HG02678 (cell line): ENCODE measurements at regions not wholly inside any gene's neighbourhood (a gene's known extent, or its start where the extent isn't known, plus 50 kb on each side); places are given as distances from the start of the nearest gene placed in this dataset.
"Not testable (repeated sequence)": the region's sequence is repeated elsewhere in the genome, so short reads cannot be mapped to it uniquely, and the experiment has no call there.

Experiments
- ATAC-seq: cut with Tn5 transposase; IDR thresholded peaks from one replicate; pipeline ENCODE4 v1.9.1; 2021; ENCODE audit warnings: mild to moderate bottlenecking, moderate library complexity; ENCODE audit not compliant: unreplicated experiment

- ATAC-seq: not testable (repeated sequence)
Observed at GRCh38 chr13:22900416-22900951, 280.3 kb upstream of the SGCG start.

DNA sequence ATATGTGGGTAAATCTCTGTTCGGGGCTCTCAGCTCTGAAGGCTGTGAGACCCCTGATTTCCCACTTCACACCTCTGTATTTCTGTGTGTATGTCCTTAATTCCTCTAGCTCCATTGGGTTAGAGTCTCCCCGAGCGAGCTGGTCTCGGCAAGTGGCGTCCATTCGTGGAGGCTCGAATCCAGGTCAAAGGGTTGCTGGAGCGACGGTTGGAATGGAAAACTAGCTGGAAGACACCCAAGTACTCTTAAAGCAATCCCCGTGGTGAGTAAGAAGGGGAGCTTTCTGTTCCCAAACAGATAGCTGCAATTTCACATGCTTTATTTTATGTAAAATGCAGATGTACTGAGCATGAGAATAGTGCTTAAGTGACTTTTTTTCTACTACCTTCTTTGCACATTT is 277.5 kb upstream of the SGCG start:
- ATAC-seq: no peak

DNA sequence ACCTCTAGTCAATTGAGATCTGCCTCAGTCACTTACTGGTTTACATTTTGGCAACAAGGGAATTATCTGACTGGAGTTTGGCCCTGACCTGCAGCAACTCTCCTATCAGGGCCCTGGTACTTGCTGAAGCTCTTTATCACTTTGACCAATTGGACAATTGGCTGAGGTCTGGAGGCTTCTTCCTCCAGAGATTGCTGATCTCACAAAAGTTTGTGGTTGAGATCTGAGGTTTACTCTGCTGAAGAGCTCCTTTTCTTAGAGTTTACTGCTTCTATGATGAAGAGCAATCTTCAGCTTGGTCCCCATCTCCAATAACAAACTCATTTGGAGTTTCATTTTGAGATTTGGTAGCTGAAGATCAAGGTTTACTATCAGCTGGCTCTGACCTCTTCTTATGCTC is 276.9 kb upstream of the SGCG start:
- no peak for ATAC-seq

- peak; percentile 77 for ATAC-seq
Observed at GRCh38 chr13:22915442-22916082, 265.2 kb upstream of the SGCG start.

- not testable (repeated sequence) for ATAC-seq
Observed at GRCh38 chr13:22916276-22916675, 264.5 kb upstream of the SGCG start.

DNA sequence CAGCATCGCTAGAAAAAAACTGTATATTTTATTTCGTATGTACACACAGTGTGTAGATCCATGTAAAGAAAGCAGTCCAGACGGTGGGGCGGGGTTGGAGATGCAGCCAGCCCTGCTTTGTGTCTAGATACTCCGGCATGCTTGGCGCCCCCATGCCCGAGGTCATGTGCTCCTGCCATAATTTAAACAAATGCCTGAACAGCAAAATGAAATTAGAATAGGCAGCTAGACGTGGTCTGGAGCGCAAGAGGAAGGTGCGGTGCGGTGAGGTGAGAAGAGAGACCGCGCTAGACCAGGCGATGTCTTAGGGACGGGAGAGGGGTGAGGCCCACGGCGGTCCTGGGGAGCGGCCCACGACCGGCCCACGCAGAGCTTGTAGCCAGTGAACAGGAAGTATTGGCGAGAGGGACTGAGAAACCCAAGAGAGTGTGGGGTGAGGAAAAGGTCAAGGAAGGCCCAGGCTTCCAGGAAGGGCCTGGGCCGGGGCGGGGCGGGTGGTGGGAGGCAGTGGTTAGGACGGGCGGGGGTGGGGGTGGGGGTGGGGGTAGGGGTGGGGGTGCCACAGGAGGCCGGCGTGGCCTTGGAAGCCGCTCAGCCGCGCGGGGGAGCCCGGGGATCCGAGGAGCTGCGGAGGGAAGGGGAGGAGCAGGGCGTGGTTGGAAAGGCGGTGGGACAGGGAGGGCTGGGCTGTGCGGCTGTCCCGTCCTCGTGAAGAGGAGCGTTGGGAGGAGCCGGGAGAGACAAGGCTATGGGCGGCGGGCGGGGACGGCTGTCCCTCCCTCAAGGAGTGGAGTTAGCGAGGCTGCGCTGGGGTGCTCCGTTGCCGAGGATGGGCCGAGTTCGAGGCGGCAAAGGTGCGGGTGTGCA is 254.7 kb upstream of the SGCG start:
- peak; percentile 42 for ATAC-seq

GRCh38 chr13:22926748-22927400 is 253.9 kb upstream of the SGCG start:
- ATAC-seq: peak; percentile 75

DNA sequence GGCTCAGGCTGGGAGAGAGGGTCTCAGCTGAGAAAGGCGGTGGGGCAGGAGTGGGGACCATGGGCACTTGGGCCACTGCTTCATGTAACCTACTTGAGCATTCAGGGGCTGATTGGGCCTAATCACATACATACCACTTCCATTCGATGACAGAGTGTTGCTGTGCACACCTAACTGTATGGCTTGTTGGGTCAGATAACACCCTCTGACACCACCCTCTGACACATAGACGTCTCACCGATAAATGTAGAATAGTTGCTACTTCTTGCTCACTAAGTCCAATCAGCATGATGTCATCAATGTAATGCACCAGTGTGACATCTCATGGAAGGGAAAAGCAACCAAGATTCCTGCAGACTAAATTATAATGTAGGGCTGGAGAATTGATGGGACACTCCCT is 252.9 kb upstream of the SGCG start:
- ATAC-seq: not testable (repeated sequence)

- no peak for ATAC-seq
Observed at GRCh38 chr13:22929381-22930126, 251.2 kb upstream of the SGCG start.

GRCh38 chr13:22931576-22931975 is 249.2 kb upstream of the SGCG start:
- ATAC-seq: no peak

DNA sequence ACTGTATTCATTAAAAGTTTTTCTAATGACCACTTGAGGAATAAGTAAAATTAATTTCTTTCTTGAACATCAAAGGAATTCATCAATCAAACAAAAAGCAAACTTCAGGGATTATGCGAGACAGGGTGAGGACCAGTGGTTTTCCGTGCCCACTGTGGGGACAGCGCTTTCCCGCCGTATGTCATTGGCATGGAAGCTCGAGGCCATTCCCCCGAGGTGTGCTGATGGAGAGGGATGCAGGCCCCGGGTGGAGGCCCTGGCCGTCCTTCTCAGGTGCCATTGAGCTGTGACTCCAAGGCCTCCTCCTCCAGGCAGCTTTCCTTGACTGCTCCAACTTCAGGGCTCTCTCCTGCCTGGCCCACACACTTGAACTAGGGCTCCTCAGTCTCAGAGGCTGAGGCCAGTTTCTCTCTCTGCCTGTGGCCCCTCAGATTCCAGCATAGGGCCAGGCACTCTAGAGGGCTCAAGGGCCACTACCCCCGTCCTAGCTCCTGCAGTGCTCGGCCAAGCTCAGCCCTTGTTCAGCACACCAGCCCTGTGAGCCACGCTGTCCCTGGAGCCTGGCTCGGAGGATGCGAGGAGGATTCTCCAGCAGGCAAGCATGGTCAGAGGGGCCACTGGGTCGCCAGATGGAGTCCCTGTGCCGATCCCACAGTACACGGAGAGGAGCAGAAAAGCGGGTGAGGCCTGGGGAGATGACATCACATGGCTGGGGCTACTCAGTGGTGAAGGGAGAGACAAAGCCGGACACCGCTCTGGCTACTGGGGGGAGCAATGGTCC is 248.0 kb upstream of the SGCG start:
- ATAC-seq: not testable (repeated sequence)

GRCh38 chr13:22933571-22934181 is 247.1 kb upstream of the SGCG start:
- no peak for ATAC-seq

DNA sequence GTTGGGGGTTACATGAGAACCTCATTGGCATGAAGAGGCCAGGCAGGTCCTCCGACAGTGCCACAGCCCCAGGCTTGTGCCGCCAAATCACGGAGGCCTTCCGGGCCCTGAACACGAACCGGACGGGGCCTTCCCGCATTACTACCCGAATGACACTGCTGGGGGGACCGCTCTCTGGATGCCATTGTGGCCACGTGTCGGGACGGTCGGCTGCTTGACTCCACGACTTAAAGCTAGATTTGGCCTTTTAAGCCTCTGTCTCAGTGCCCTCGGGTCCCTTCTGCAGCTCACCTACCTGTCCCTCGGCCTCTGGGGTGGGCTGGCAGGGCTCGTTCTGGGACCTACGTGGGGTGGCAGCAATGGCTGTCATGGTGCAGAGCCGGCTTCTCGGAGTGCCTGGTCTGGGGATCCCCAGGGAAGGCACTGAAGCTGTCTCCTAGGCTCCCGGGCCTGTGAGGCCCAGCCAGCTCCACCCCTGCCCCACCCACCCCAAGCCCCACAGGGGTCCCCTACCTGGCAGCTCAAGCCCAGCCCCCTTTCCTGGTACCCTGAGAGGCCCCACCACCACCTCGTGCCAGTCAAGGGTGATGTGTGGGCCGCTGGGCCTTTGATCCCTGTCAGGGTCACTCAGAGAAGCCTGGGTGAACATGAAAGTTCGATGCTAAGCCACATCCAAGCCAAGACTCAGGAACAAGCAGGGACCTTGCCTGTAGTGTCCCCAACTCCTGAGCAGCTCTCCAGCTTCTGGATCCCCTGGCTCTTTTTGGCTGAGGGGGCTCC is 245.8 kb upstream of the SGCG start:
- ATAC-seq: no peak

- no peak for ATAC-seq
Observed at GRCh38 chr13:22936228-22936627, 244.6 kb upstream of the SGCG start.

GRCh38 chr13:22937241-22937640 is 243.5 kb upstream of the SGCG start:
- ATAC-seq: no peak

- ATAC-seq: no peak
Observed at GRCh38 chr13:22937953-22938352, 242.8 kb upstream of the SGCG start.

GRCh38 chr13:22938576-22938975 is 242.2 kb upstream of the SGCG start:
- no peak for ATAC-seq

- no peak for ATAC-seq
Observed at GRCh38 chr13:22939157-22939556, 241.6 kb upstream of the SGCG start.
